ENCODE measurements at regions not wholly inside any gene's neighbourhood (a gene's known extent, or its start where the extent isn't known, plus 50 kb on each side); places are given as distances from the start of the nearest gene placed in this dataset.

DNA sequence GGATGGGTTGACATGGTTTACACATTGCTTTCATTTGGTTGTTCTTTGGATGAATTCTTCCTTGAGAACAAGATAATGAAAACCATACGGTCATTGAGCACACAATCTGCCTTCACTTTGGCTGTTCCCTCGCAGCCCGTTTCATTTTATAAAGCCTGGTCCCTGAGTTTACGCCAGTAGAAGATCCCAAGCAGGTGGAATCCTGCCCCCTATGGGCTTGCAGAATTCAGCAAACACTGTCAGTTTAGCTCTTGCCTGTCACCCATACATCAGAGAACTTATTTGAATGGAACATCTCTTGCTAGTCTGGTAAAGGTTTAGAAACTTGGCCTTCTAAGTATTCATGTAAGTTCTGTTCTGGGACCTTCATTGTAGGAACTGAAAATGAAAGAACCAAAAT, 666.4 kb upstream of the ZEB2 start:
- DNase-seq (ENCODE audit: low read depth, low spot score), result no peak
- H3K27me3 ChIP-seq (ENCODE audit: control insufficient read depth, insufficient read depth, low read length), result no peaks in the 10 kb centered on the region
- ATAC-seq, result no peak
- POLR2A ChIA-PET, result no interaction called here
- in situ Hi-C loops (cut with HindIII; ENCODE audit: low pct_unique_long_range_greater_than_20kb, low sequenced_read_pairs), result no loop called here
- no peaks in the 10 kb centered on the region for H3K4me1 ChIP-seq (ENCODE audit: control insufficient read depth, insufficient read depth, low read length)
- no peak overlapping the region for H3K27ac ChIP-seq (ENCODE audit: low read length)
- no TSS peak for BruUV-seq (replicated peaks)
- no peaks in the 10 kb centered on the region for H3K9me3 ChIP-seq (ENCODE audit: control insufficient read depth, insufficient read depth, low read depth, low read length)
- intact Hi-C loops (cut with micrococcal nuclease; ENCODE audit: unreplicated experiment), result no loop called here
- TF ChIP-seq, protein P1, sequence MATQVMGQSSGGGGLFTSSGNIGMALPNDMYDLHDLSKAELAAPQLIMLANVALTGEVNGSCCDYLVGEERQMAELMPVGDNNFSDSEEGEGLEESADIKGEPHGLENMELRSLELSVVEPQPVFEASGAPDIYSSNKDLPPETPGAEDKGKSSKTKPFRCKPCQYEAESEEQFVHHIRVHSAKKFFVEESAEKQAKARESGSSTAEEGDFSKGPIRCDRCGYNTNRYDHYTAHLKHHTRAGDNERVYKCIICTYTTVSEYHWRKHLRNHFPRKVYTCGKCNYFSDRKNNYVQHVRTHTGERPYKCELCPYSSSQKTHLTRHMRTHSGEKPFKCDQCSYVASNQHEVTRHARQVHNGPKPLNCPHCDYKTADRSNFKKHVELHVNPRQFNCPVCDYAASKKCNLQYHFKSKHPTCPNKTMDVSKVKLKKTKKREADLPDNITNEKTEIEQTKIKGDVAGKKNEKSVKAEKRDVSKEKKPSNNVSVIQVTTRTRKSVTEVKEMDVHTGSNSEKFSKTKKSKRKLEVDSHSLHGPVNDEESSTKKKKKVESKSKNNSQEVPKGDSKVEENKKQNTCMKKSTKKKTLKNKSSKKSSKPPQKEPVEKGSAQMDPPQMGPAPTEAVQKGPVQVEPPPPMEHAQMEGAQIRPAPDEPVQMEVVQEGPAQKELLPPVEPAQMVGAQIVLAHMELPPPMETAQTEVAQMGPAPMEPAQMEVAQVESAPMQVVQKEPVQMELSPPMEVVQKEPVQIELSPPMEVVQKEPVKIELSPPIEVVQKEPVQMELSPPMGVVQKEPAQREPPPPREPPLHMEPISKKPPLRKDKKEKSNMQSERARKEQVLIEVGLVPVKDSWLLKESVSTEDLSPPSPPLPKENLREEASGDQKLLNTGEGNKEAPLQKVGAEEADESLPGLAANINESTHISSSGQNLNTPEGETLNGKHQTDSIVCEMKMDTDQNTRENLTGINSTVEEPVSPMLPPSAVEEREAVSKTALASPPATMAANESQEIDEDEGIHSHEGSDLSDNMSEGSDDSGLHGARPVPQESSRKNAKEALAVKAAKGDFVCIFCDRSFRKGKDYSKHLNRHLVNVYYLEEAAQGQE (IDR thresholded peaks at IDR 0.05; ENCODE audit: insufficient read depth in 1 of 2, low read depth in 2 of 2, low read length in 1 of 2), result no peak
- TF ChIP-seq, protein P2, sequence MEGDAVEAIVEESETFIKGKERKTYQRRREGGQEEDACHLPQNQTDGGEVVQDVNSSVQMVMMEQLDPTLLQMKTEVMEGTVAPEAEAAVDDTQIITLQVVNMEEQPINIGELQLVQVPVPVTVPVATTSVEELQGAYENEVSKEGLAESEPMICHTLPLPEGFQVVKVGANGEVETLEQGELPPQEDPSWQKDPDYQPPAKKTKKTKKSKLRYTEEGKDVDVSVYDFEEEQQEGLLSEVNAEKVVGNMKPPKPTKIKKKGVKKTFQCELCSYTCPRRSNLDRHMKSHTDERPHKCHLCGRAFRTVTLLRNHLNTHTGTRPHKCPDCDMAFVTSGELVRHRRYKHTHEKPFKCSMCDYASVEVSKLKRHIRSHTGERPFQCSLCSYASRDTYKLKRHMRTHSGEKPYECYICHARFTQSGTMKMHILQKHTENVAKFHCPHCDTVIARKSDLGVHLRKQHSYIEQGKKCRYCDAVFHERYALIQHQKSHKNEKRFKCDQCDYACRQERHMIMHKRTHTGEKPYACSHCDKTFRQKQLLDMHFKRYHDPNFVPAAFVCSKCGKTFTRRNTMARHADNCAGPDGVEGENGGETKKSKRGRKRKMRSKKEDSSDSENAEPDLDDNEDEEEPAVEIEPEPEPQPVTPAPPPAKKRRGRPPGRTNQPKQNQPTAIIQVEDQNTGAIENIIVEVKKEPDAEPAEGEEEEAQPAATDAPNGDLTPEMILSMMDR (IDR thresholded peaks at IDR 0.05), result no peak
- TF ChIP-seq TCF7L2 (IDR thresholded peaks at IDR 0.05; ENCODE audit: low read depth, low read length) (no peak), SIN3A (IDR thresholded peaks at IDR 0.05; ENCODE audit: borderline replicate concordance, insufficient read depth, low read depth, low read length) (no peak), POLR2AphosphoS5 (IDR thresholded peaks at IDR 0.05; ENCODE audit: low read depth, low read length) (no peak)
- CTCF ChIA-PET, result no interaction called here
- H3K4me3 ChIP-seq (ENCODE audit: low read depth in 2 of 2, low read length in 2 of 2), result no peak overlapping the region
- H3K36me3 ChIP-seq (ENCODE audit: control insufficient read depth, insufficient read depth, low read length), result no peaks in the 10 kb centered on the region

DNA sequence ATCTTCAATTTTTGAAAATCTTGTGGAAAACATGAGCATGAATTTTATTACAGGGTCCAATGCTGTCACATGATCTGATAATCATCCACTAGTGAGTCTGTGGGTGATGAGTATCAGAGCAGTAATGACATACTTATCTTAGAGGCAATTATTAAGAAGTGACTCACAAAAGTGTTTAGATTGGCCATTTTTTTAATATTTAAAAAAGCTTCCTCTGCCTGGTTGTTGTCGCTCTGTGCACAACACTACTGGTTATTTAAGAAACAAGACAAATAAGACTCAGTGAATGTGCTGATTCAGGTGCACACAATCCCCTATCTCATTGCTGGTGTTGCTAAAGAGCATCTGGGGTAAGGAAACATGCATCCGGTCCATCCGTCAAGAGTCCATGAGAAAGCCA, 665.8 kb upstream of the ZEB2 start:
- intact Hi-C loops (cut with micrococcal nuclease; ENCODE audit: unreplicated experiment) (no loop called here), in situ Hi-C loops (cut with HindIII; ENCODE audit: low pct_unique_long_range_greater_than_20kb, low sequenced_read_pairs) (no loop called here)
- Histone ChIP-seq H3K36me3 (ENCODE audit: control insufficient read depth, insufficient read depth, low read length) (no peaks in the 10 kb centered on the region), H3K27me3 (ENCODE audit: control insufficient read depth, insufficient read depth, low read length) (no peaks in the 10 kb centered on the region), H3K4me3 (ENCODE audit: low read depth in 2 of 2, low read length in 2 of 2) (no peak overlapping the region), H3K27ac (ENCODE audit: low read length) (no peak overlapping the region), H3K9me3 (ENCODE audit: control insufficient read depth, insufficient read depth, low read depth, low read length) (no peaks in the 10 kb centered on the region), H3K4me1 (ENCODE audit: control insufficient read depth, insufficient read depth, low read length) (no peaks in the 10 kb centered on the region)
- ChIA-PET CTCF (no interaction called here), POLR2A (no interaction called here)
- no TSS peak for BruUV-seq (replicated peaks)
- TF ChIP-seq, protein P1 (IDR thresholded peaks at IDR 0.05; ENCODE audit: insufficient read depth in 1 of 2, low read depth in 2 of 2, low read length in 1 of 2), result no peak
- TF ChIP-seq TCF7L2 (IDR thresholded peaks at IDR 0.05; ENCODE audit: low read depth, low read length), result no peak
- no peak for TF ChIP-seq SIN3A (IDR thresholded peaks at IDR 0.05; ENCODE audit: borderline replicate concordance, insufficient read depth, low read depth, low read length)
- TF ChIP-seq, protein P2 (IDR thresholded peaks at IDR 0.05), result no peak
- no peak for TF ChIP-seq POLR2AphosphoS5 (IDR thresholded peaks at IDR 0.05; ENCODE audit: low read depth, low read length)
- ATAC-seq (no peak), DNase-seq (ENCODE audit: low read depth, low spot score) (no peak)
